GM13976 (cell line): ENCODE measurements at regions not wholly inside any gene's neighbourhood (a gene's known extent, or its start where the extent isn't known, plus 50 kb on each side); places are given as distances from the start of the nearest gene placed in this dataset.

Experiments
- DNase-seq: peaks from one replicate; pipeline ENCODE4 v3.0.0; 2012; ENCODE audit warnings: low spot score
- in situ Hi-C: fragments of 300-500 bp; cut with MboI; formaldehyde crosslinking; loops from one replicate; pipeline ENCODE4 v1.12.0; 2022; ENCODE audit warnings: low sequenced_read_pairs, mixed read lengths, inconsistent platforms; ENCODE audit not compliant: unreplicated experiment
- TF ChIP-seq, protein P1 (sequence below): IDR thresholded peaks from 2 replicates; pipeline ENCODE4 v1.5.1; 2012; ENCODE audit warnings: borderline replicate concordance, mild to moderate bottlenecking; ENCODE audit not compliant: insufficient read depth; ENCODE audit errors: extremely low read depth, missing control alignments, control extremely low read depth

DNA sequence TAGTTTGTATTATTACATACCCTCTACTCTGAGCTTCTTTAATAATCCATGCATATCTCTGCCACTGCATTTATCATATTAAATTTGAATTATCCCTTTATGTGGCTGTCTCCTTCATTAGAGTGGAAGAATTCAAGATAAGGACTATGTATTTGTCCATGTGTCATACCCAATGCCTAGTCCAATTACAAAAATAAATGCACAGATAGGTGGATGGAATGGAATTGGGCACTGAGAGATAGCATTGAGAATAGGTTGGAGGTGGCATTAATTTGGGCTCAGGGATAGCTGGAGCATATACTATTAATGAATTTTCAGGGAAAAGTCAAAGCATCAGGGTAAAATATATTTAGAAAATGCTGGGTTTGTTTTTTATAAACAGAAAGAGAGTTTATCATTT is 893.2 kb downstream of the EPHA4 start:
- no peak for DNase-seq
- in situ Hi-C loops = loop anchor here (25.0 kb wide), 2 partner anchors 883 to 1283 kb away; partner anchors contain the start of gene EPHA4
- TF ChIP-seq, protein P1, sequence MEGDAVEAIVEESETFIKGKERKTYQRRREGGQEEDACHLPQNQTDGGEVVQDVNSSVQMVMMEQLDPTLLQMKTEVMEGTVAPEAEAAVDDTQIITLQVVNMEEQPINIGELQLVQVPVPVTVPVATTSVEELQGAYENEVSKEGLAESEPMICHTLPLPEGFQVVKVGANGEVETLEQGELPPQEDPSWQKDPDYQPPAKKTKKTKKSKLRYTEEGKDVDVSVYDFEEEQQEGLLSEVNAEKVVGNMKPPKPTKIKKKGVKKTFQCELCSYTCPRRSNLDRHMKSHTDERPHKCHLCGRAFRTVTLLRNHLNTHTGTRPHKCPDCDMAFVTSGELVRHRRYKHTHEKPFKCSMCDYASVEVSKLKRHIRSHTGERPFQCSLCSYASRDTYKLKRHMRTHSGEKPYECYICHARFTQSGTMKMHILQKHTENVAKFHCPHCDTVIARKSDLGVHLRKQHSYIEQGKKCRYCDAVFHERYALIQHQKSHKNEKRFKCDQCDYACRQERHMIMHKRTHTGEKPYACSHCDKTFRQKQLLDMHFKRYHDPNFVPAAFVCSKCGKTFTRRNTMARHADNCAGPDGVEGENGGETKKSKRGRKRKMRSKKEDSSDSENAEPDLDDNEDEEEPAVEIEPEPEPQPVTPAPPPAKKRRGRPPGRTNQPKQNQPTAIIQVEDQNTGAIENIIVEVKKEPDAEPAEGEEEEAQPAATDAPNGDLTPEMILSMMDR = no peak

DNA sequence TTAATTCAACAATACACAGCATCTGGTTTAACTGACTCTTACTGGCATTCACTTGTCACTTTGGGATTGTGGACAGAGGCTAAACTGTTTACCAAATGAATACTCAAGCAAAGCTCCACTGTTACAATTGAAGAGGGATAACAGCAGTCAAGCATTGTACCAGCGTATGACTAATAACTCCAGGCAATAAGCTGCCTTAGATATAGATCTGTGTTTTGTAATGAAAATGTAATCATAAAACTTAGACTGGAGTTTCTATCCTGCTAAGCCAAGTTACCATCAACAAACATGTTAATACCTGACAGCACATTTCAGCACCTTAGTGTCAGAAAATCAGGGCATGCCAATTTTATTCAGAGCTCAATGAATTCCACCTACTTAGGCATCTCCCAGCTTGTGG is 889.5 kb downstream of the EPHA4 start:
- no peak for DNase-seq
- in situ Hi-C loops = loop anchor here (25.0 kb wide), 2 partner anchors 880 to 1280 kb away; partner anchors contain the start of gene EPHA4
- TF ChIP-seq, protein P1 = no peak

DNA sequence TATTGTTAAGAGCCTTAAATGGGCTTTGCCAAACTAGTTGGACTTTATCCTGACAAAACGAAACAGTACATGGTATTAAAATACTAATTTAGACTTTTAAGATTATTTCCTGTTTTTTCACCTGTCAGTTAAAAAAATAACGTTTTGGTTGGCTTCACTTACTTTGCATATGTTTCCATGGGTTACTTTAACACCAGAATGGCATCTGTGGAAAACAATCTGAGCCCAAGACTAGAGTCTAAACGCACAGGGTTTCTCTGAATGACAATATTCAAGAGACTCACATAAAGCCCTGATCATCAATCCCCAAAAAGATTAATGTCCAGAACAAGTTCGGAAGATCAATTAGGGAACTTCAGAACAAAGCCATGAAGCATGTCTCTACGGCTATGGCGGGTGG is 888.0 kb downstream of the EPHA4 start:
- in situ Hi-C loops = loop anchor here (25.0 kb wide), 2 partner anchors 878 to 1278 kb away; partner anchors contain the start of gene EPHA4
- TF ChIP-seq, protein P1 = no peak
- DNase-seq = no peak

DNA sequence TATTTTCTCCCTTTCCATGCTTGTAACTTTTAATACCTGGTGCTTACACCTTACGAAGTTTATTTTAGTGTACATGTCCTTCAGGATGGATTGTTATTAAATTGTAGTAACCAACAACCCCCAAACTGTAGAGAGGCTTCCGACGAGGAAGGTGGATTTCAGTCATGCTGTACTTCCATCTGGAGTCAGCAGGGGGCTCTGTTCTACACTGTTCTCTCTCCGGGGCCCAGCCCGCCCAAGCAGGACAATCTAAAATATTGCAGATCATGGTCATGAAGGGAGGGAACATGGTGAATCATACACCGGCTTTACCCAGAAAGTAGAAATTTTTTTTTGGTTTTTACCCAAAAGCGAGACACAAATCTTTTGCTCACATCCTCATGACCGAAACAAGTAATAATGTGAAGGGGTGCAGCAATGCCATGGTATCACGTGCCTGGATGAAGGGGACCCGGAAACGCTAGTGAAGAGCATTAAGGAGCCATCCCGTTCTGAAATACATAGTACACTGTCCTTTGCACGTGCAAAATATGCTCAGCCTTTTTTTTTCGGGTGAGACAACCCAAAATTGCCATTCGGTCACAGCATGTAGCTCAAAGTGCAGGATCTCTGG is 884.8 kb downstream of the EPHA4 start:
- DNase-seq = peak; percentile 46
- in situ Hi-C loops = loop anchor here (25.0 kb wide), 2 partner anchors 875 to 1275 kb away; partner anchors contain the start of gene EPHA4
- TF ChIP-seq, protein P1 = peak; percentile 68

DNA sequence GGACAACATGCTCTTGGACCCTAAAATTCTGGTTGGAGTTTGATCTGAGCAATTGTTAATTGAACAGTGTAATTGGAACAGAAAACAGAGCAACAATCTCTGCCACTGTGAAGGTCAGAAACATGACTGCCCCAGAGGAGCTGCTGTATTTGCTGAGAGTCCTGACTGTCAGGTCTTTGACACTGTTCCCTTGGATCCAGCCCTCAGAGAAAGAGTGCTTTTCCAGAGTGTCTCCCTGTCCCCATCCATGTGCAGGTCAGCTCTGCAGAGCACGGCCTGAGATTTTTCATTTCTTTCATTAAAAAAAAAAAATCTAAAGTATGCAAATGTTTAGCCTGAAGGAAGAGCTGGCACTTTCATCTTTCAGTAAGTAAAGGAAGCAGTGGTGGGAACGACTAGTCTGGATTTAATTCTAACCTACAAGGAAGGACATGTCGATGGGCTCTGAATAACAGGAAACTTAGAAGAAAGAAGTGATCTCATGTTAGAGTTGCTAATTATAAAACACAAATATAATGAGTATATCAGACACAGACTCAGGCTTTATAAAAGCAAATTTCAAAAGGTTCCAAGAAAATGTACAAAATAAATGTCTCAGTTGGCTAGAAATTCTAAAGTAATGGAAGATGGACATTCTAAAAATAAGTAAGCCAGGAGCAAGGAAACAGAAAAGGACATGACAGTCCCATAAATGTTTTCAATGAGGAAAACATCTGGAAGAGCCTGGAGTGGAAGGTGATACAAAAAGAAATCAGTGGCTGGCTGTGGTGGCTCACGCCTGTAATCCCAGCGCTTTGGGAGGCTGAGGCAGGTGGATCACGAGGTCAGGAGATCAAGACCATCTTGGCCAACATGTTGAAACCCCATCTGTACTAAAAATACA is 876.5 kb downstream of the EPHA4 start:
- in situ Hi-C loops = loop anchor here (25.0 kb wide), 2 partner anchors 867 to 1267 kb away; partner anchors contain the start of gene EPHA4
- DNase-seq = no peak
- TF ChIP-seq, protein P1 = no peak

DNA sequence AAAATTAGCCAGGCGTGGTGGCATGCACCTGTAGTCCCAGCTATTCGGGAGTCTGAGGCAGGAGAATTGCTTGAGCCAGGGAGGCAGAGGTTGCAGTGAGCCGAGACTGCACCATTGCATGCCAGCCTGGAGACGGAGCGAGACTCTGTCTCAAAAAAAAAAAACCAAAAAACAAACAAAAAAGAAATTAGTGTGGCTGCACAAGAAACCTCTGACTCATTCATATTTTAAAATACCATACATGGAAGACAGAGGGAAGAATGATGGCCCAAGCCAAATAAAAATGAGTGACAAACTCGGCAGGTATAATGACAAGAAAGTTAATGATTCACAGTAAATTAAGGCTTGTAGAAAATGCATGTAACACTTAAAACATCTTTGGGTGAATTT is 875.8 kb downstream of the EPHA4 start:
- no peak for DNase-seq
- TF ChIP-seq, protein P1 = no peak
- in situ Hi-C loops = loop anchor here (25.0 kb wide), 2 partner anchors 866 to 1266 kb away; partner anchors contain the start of gene EPHA4
